ENCODE measurements at regions not wholly inside any gene's neighbourhood (a gene's known extent, or its start where the extent isn't known, plus 50 kb on each side); places are given as distances from the start of the nearest gene placed in this dataset.
A peak's percentile ranks its signal among the peaks of the same experiment; 100 is the strongest.
"Not testable (repeated sequence)": the region's sequence is repeated elsewhere in the genome, so short reads cannot be mapped to it uniquely, and the experiment has no call there.

DNA sequence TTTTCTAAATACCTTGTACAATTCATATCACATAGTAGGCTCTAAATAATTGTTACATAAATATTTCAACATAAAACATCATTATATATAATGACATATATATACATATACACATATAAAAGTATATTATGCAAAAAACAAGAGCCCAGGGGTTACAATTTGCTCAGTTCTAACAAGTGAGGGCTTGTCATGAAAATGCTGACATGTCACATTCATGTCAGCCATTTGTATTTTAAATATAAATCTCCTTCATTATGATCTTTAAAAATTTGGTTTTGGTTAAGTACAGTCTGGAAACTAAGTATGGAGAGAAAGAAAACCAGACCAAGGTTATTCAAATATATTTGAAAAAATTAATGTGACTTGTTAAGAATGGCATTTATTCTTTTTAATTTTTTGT lies 2745.4 kb downstream of the PCDH7 start:
- DNase-seq (ENCODE audit: low read depth): no peak

- DNase-seq (ENCODE audit: low read depth): no peak
These were observed 2747.1 kb downstream of the PCDH7 start for GRCh38 chr4:33467291-33467690.

- DNase-seq (ENCODE audit: low read depth): no peak
These were observed 2750.6 kb downstream of the PCDH7 start for GRCh38 chr4:33470805-33471204.

DNA sequence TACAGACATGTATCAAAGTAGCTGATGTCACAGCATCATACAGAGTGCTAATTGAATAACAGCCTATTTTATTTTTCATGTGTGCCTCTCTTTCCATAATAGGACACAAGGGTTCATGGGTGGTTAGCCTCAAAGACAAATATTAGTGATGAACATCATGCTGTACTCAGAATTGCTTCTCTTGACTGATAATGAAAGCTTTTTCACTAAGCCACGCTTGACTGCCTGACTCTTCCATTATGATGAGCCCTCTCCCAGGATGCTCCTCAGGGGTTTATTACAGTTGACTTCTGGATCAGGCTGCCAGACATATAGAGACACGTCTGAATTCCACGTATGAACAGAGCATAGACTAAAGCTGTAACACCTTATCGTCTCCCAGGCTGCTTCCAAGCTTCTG lies 2757.5 kb downstream of the PCDH7 start:
- no peak for DNase-seq (ENCODE audit: low read depth)

- DNase-seq (ENCODE audit: low read depth): no peak
These were observed 2761.5 kb downstream of the ARAP2 start for GRCh38 chr4:33482773-33483172.

- no peak for DNase-seq (ENCODE audit: low read depth)
These were observed 2759.2 kb downstream of the ARAP2 start for GRCh38 chr4:33485111-33485510.

DNA sequence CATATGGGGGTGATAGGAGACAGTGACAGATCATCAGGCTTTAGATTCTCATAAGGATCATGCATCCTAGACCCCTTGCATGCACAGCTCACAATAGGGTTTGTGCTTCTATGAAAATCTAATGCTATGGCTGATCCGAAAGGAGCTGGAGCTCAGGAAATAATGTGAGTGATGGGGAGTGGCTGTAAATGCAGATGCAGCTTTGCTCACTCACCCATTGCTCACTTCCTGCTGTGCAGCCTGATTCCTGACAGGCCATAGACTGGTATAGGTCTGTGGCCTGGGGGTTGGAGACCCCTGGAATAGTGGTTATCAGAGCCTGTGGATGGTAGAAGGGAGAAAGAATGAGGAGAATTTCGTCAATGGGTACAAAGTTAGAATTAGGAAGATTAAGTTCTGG lies 2751.1 kb downstream of the ARAP2 start:
- DNase-seq (ENCODE audit: low read depth): no peak

DNA sequence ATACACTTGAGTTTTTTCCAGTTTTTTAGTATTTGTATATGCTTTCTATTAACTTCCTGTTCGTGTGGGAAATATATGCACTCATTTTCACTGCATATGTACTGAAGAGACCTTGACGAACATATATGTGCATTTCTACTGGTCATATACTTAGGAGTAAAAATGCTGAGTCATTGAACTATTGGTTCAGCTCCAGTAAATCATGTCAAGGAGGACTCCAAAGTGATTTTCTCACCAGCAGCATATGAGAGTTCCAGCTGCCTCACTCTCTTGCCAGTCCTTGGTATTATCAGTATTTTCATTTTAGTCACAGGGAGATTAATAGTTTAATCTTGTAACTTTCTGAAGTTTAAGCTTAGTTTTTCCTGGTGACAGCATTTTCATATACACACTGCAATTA lies 2750.2 kb downstream of the ARAP2 start:
- DNase-seq (ENCODE audit: low read depth): peak; percentile 44

GRCh38 chr4:33501587-33501986 lies 2742.7 kb downstream of the ARAP2 start:
- not testable (repeated sequence) for DNase-seq (ENCODE audit: low read depth)

DNA sequence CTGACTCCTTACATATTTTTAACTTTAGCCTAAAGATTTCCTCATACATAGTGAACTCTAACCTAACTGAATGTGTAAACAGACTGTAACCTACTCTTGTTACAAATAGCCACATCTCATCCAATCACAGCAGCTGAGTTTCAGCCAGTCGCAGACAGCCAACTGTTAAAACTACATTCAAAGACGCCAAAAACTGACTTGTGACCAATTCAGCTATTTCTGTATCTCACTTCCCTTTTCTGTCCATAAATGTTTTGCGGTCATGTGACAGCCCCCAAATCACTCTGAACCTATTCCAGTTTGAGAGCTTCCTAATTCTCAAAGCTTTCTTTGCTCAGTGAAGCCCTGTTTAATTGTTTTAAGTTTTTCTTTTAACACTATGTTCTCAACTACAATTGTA lies 2731.9 kb downstream of the ARAP2 start:
- DNase-seq (ENCODE audit: low read depth): no peak

DNA sequence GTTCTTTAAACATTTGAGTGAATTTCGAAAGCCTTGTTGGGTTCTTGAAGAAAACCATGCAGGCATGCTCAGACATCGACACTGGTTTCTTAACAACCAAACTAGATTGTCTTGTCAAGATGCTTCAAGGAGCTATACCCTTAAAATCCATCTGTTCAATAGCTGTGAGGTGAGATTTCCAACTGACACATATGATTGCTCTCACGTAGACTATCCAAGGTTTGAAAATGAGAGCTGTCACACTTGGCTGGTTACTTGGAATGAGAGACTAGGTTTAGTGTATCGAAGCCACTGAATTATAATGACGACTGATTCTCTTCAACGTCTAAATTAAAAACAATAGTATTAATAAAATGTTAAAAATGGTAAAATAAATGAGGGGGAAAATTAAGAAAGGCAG lies 2725.5 kb downstream of the ARAP2 start:
- no peak for DNase-seq (ENCODE audit: low read depth)

GRCh38 chr4:33532821-33533220 lies 2711.5 kb downstream of the ARAP2 start:
- no peak for DNase-seq (ENCODE audit: low read depth)

- DNase-seq (ENCODE audit: low read depth): no peak
These were observed 2707.4 kb downstream of the ARAP2 start for GRCh38 chr4:33536898-33537297.

GRCh38 chr4:33537527-33537926 lies 2706.8 kb downstream of the ARAP2 start:
- no peak for DNase-seq (ENCODE audit: low read depth)

DNA sequence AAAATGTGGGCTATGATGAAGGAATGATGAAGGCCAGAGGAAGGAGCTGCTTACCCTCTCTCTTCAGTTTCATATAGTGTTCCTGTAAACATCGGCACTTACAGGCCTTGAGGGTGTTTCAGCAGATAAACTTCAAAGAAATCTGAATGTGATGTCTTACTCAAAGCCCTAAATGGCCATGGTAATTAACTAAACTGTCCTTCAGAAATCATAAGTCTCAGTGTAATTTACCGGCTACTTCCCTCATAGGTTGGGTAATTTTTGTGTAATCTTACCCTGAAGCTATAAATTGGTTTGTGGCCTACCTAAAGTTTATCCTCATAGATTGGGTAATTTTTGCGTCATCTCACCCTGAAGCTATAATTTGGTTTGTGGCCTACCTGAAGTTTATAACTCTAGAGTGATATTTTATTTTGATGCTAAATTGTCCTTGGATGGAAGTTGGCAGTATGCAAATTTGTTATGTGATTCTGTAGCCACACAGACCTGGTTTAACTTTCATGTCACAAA lies 2700.3 kb downstream of the ARAP2 start:
- DNase-seq (ENCODE audit: low read depth): no peak

DNA sequence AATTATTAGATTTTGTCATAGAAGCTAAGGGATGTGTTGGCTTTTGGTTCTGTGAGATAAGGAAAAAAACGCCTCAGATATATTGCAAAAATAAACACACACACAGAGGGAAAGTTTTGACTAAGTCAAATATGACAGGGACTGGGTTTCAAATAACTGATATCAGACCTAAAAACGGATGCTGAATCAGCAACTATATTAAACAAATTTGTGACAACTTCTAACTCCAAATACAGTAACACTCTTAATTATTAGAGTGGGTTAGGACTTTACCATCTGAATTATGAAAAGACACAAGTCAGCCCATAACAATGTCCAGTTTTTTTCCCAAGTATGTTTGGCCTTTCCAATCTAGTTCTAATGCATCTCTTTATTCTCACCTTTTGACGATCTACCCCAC lies 2693.1 kb downstream of the ARAP2 start:
- no peak for DNase-seq (ENCODE audit: low read depth)

DNA sequence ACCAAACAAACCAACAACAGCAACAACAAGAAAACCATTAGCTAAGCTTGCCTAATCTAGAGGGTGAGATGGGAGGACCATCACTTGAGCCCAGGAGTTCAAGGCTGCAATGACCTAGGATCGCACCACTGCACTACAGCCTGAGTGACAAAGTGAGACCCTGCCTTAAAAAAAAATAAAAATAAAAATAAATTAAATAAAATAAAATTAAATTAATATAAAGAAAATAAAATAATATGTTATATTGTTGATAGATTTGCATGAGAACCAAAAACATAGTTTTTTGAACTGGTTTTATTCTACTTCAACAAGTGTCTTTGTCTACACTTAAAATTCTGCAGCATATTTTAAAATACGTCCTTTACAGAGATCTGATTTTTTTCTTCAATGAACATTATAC lies 2683.1 kb downstream of the ARAP2 start:
- no peak for DNase-seq (ENCODE audit: low read depth)

DNA sequence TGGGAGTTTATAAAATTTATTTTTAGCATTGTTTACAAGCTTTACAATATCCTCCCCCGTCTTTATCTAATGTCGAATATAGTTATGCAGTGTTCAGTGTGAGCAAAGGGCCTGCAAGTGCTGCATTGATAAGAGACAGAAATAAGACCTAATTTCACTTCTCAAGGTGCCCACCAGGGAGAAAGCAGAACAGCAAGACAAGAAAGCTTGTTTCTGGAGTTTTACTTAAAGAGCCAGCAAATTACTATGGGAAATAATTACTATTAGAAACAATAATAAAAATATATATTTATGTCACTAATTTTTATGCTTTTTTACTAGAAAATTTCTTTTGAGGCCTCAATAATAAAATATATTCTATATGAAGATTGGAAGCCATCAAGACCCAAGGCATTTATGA lies 2677.7 kb downstream of the ARAP2 start:
- no peak for DNase-seq (ENCODE audit: low read depth)

DNA sequence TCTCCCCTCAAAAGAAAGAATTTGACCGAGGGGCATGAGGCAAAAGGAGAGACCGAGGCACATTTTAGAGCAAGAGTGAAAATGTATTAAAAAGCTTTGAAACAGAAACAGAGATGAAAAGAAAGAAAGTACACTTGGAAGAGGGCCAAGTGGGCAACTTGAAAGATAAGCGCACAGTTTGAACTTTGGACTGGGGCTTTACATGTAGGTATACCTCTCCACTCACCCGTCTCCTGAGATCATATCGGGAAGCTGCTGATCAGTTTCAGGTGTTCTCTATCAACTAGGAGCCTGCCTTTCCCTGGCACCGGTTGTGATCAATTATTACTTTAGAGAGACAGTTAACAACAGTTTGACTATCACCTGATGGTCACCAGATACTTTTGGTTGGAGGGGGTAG lies 2666.5 kb downstream of the ARAP2 start:
- DNase-seq (ENCODE audit: low read depth): no peak

- no peak for DNase-seq (ENCODE audit: low read depth)
These were observed 2664.4 kb downstream of the ARAP2 start for GRCh38 chr4:33579951-33580350.

- peak; percentile 12 for DNase-seq (ENCODE audit: low read depth)
These were observed 2651.6 kb downstream of the ARAP2 start for GRCh38 chr4:33592701-33593100.

GRCh38 chr4:33606951-33607350 lies 2637.4 kb downstream of the ARAP2 start:
- DNase-seq (ENCODE audit: low read depth): no peak

DNA sequence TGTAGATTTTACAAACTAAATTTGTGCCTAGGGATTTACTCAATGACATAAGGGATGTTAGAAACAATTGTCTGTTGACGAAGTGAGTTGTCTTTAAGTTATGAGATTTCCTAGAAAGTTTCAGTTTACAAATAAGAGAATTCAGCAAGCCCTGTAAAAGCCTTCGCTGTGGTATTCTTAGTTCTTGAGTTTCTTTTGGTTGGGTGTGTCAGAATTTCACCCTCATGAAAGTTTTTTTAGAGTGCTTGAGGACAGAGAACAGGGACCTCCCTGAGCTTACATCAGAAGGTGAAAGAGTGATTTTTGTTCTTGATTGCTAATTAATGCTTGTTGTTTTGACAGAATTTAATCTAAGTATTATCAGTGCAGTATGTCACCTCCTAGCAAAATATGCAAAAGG lies 2628.2 kb downstream of the ARAP2 start:
- no peak for DNase-seq (ENCODE audit: low read depth)

DNA sequence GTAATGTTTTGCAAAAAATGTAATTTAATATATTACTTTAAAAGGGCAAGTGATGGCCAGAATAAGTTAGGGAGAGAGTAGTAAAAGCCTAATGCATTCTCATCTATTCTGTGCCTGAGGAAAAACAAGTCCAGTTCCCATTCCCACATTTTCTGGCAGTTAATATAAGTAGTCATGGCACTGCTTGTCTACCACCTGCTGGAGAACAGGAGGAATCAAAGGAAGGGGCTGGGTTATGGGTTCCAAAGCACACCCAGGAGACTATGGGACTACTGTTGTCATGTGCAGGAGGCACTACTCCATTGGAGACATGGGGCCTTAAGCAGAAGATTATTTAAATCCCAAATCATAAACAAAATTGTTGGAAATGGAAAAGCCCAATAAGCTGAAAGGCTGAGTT lies 2618.6 kb downstream of the ARAP2 start:
- peak; percentile 35 for DNase-seq (ENCODE audit: low read depth)

DNA sequence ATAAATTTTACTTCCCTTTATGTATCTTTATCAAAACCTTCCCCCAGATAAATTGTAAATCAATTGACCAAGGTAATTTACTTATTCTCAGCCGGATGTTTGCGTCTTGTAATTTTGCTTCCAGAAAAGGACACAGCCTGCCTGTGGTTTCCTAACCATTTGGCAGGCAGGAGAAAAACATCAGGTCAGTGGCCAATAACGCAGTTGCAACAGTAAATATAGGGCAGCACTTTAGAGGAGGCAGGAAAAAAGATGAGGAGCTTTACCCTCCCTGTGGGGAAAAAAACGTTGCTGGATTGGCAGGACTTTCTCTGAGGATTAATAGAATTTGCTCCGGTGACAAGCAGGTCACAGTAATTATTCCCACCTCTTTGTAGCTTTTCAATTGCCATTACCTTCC lies 2618.1 kb downstream of the ARAP2 start:
- peak; percentile 6 for DNase-seq (ENCODE audit: low read depth)
